ENCODE measurements at regions not wholly inside any gene's neighbourhood (a gene's known extent, or its start where the extent isn't known, plus 50 kb on each side); places are given as distances from the start of the nearest gene placed in this dataset.

DNA sequence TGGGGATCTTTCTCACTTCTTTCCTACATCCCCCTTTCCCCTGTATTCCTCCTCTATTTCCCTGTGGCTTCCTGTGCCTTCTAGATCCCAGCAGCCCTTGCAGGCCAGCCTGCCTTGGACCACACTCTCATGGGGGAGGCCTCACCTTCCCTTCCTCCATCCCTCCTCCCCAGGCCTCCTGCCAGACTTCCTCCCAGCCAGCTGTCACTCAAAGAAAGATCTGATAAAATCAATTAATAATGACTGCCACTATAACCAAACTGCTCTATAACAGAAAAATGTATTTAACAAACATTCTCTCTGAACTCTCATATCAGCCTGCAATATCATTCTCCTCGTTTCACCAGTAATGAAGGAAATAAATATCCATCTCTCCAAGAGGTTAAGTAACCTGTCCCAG, 144.9 kb upstream of the SIX2 start:
- peaks cover 17% of the 10 kb centered on the region for H3K4me1 Mint-ChIP-seq (ENCODE audit: unreplicated experiment)
- H3K4me3 Mint-ChIP-seq (ENCODE audit: unreplicated experiment): no peak overlapping the region
- H3K27ac Mint-ChIP-seq (ENCODE audit: unreplicated experiment): no peak overlapping the region
- peaks cover 14% of the 10 kb centered on the region for H3K9me3 Mint-ChIP-seq (ENCODE audit: unreplicated experiment)
- TF ChIP-seq, protein P1, sequence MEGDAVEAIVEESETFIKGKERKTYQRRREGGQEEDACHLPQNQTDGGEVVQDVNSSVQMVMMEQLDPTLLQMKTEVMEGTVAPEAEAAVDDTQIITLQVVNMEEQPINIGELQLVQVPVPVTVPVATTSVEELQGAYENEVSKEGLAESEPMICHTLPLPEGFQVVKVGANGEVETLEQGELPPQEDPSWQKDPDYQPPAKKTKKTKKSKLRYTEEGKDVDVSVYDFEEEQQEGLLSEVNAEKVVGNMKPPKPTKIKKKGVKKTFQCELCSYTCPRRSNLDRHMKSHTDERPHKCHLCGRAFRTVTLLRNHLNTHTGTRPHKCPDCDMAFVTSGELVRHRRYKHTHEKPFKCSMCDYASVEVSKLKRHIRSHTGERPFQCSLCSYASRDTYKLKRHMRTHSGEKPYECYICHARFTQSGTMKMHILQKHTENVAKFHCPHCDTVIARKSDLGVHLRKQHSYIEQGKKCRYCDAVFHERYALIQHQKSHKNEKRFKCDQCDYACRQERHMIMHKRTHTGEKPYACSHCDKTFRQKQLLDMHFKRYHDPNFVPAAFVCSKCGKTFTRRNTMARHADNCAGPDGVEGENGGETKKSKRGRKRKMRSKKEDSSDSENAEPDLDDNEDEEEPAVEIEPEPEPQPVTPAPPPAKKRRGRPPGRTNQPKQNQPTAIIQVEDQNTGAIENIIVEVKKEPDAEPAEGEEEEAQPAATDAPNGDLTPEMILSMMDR (IDR thresholded peaks at IDR 0.05): no peak
- no peaks in the 10 kb centered on the region for H3K27me3 Mint-ChIP-seq (ENCODE audit: unreplicated experiment)
- no peak for DNase-seq (ENCODE audit: extremely low spot score, unreplicated experiment)
- H3K36me3 Mint-ChIP-seq (ENCODE audit: unreplicated experiment): no peaks in the 10 kb centered on the region

DNA sequence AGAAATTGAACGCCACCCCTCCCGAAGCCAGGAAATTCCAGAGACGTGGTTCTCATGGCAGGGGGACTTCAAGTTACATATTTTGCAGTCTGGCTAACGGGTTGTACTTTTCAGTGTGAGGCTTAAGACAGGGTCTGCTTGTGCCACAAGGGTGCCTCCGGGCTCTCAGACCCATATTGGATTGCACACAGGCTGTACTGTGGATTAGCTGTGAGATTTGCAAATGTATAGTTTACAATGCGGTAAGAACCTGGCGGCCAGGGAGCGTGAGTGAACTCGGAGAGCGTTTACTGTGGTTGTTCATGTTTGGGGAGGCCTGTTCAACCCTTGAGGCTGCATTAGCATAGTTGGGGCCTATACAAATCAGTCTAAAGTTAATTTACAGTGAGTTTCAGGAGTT, 143.9 kb upstream of the SIX2 start:
- TF ChIP-seq, protein P1 (IDR thresholded peaks at IDR 0.05): no peak
- Mint-ChIP-seq H3K4me3 (ENCODE audit: unreplicated experiment) (no peak overlapping the region), H3K27me3 (ENCODE audit: unreplicated experiment) (no peaks in the 10 kb centered on the region), H3K4me1 (ENCODE audit: unreplicated experiment) (peaks cover 17% of the 10 kb centered on the region), H3K36me3 (ENCODE audit: unreplicated experiment) (no peaks in the 10 kb centered on the region), H3K9me3 (ENCODE audit: unreplicated experiment) (peaks cover 23% of the 10 kb centered on the region), H3K27ac (ENCODE audit: unreplicated experiment) (peak overlapping the region; percentile 65)
- no peak for DNase-seq (ENCODE audit: extremely low spot score, unreplicated experiment)

DNA sequence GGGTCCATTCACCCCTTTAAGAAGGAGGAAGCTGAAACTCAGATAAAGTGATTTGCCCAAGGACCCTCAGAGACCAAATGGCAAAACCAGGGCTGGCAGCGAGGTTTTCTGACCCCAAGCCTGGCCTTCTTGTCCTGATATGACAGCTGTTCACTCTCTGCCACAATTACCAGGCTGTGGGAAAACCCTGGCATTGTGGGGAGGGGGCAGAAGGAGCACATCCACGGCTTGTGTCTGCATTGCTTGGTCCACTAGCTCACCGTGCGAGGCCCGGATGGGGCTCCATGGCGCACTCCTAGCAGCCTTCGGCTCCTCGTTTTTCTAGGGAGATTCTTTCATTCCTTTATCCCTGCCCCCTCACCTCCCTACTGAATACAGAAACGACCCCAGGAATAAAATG, 143.4 kb upstream of the SIX2 start:
- DNase-seq (ENCODE audit: extremely low spot score, unreplicated experiment): no peak
- TF ChIP-seq, protein P1 (IDR thresholded peaks at IDR 0.05): no peak
- no peak overlapping the region for H3K27ac Mint-ChIP-seq (ENCODE audit: unreplicated experiment)
- peaks cover 17% of the 10 kb centered on the region for H3K4me1 Mint-ChIP-seq (ENCODE audit: unreplicated experiment)
- H3K36me3 Mint-ChIP-seq (ENCODE audit: unreplicated experiment): no peaks in the 10 kb centered on the region
- H3K9me3 Mint-ChIP-seq (ENCODE audit: unreplicated experiment): peaks cover 23% of the 10 kb centered on the region
- H3K27me3 Mint-ChIP-seq (ENCODE audit: unreplicated experiment): no peaks in the 10 kb centered on the region
- H3K4me3 Mint-ChIP-seq (ENCODE audit: unreplicated experiment): no peak overlapping the region

DNA sequence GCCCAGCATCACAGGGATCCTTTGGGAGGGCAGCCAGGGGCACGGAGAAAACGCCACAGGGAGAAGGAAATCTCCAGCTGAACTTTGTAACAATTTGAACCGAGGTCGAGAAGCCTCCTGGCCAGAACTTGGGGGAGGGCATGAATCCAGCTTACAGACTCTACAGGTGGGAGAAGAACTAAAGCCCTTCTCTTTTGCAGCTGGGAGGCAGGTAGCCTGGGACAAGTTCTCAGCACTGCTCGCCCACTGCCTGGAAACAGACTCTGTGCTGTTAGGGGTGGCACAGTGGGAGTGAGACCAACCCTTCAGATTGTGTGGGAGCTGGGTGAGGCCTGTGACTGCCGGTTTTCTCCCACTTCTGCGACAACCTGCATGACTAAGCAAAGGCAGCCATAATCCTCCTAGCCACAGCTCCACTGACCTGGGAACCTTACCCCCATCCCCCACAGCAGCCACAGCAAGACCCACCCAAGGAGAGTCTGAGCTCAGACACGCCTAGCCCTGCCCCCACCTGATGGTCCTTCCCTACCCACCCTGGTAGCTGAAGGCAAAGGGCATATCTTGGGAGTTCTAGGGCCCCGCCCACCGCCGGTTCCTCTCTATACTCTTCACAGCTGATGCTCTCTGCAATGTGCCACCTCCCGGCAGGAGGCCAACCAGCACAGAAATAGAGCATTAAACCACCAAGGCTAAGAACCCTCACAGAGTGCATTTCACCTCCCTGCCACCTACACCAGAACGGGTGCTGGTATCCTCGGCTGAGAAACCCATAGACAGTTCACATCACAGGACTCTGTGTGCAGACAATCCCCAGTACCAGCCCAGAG, 136.0 kb upstream of the SIX2 start:
- Mint-ChIP-seq H3K4me1 (ENCODE audit: unreplicated experiment) (peaks cover 6% of the 10 kb centered on the region), H3K36me3 (ENCODE audit: unreplicated experiment) (peaks cover 9% of the 10 kb centered on the region), H3K27me3 (ENCODE audit: unreplicated experiment) (peaks cover 16% of the 10 kb centered on the region), H3K9me3 (ENCODE audit: unreplicated experiment) (peaks cover 32% of the 10 kb centered on the region), H3K4me3 (ENCODE audit: unreplicated experiment) (no peak overlapping the region), H3K27ac (ENCODE audit: unreplicated experiment) (no peak overlapping the region)
- TF ChIP-seq, protein P1 (IDR thresholded peaks at IDR 0.05): no peak
- DNase-seq (ENCODE audit: extremely low spot score, unreplicated experiment): no peak

DNA sequence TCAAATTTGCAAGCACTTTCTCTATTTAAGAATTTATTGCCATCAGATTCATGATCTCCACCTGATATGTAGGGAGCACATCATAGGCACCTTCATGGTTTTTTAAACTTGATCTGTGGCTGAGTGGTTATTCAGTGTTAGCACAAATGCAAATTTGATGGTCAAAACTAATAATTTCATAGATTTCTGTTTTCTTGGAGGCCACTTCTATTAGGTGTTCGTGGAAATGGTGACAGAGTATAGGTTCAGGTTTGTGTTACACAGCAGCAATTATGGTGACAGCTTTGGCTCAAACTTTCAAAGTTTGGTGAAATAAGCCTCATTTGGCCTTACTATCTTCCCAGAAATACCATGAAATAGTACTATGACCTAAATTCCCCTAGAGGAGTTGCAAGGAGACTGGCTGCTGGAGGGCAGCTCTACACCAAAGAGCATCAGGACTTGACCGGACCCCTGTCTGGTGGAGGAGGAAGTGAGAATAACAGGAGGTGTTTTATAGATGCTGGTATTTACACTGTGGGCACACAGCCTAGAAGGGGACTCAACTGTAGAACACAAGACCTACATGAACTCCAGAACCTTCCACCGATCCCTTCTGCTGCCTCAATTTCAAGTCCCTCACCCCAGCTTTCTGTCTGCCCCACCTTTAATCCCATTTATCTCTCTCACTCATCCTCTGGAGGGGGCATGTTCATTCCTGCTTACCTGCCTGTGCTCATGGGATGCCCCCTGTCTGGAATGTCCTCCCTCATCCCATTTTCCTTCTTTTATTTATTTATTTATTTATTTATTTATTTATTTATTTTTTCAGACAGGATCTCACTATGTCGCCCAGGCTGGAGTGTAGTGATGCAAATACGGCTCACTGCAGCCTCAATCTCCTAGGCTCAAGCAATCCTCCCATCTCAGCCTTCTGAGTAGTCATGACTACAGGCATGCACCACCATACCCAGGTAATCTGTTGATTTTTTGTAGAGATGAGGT, 132.9 kb upstream of the SIX2 start:
- H3K4me1 Mint-ChIP-seq (ENCODE audit: unreplicated experiment): peaks cover 6% of the 10 kb centered on the region
- no peak overlapping the region for H3K4me3 Mint-ChIP-seq (ENCODE audit: unreplicated experiment)
- TF ChIP-seq, protein P1 (IDR thresholded peaks at IDR 0.05): no peak
- H3K9me3 Mint-ChIP-seq (ENCODE audit: unreplicated experiment): peaks cover 10% of the 10 kb centered on the region
- no peak overlapping the region for H3K27ac Mint-ChIP-seq (ENCODE audit: unreplicated experiment)
- H3K27me3 Mint-ChIP-seq (ENCODE audit: unreplicated experiment): peaks cover 16% of the 10 kb centered on the region
- peaks cover 9% of the 10 kb centered on the region for H3K36me3 Mint-ChIP-seq (ENCODE audit: unreplicated experiment)
- no peak for DNase-seq (ENCODE audit: extremely low spot score, unreplicated experiment)

Measured in osteocyte (in vitro differentiated cells).